ENCODE measurements at regions not wholly inside any gene's neighbourhood (a gene's known extent, or its start where the extent isn't known, plus 50 kb on each side); places are given as distances from the start of the nearest gene placed in this dataset.

- DNase-seq (ENCODE audit: low read depth), result no peak
Observed at GRCh38 chr12:24557738-24558137, 391.2 kb downstream of the BCAT1 start.

- no peak for DNase-seq (ENCODE audit: low read depth)
Observed at GRCh38 chr12:24555730-24556129, 393.2 kb downstream of the BCAT1 start.

- no peak for DNase-seq (ENCODE audit: low read depth)
Observed at GRCh38 chr12:24554612-24555295, 394.1 kb downstream of the BCAT1 start.

GRCh38 chr12:24553259-24553658, 395.6 kb downstream of the BCAT1 start:
- no peak for DNase-seq (ENCODE audit: low read depth)

GRCh38 chr12:24551163-24551786, 397.6 kb downstream of the BCAT1 start:
- DNase-seq (ENCODE audit: low read depth), result no peak

GRCh38 chr12:24550609-24551008, 398.3 kb downstream of the BCAT1 start:
- DNase-seq (ENCODE audit: low read depth), result no peak

- DNase-seq (ENCODE audit: low read depth), result no peak
Observed at GRCh38 chr12:24546661-24547060, 402.2 kb downstream of the BCAT1 start.

GRCh38 chr12:24546084-24546483, 402.8 kb downstream of the BCAT1 start:
- no peak for DNase-seq (ENCODE audit: low read depth)

GRCh38 chr12:24544368-24544767, 404.5 kb downstream of the BCAT1 start:
- DNase-seq (ENCODE audit: low read depth), result no peak

- no peak for DNase-seq (ENCODE audit: low read depth)
Observed at GRCh38 chr12:24541193-24541871, 407.6 kb downstream of the BCAT1 start.

GRCh38 chr12:24539646-24540045, 409.3 kb downstream of the BCAT1 start:
- no peak for DNase-seq (ENCODE audit: low read depth)

- DNase-seq (ENCODE audit: low read depth), result no peak
Observed at GRCh38 chr12:24537083-24537860, 411.6 kb downstream of the BCAT1 start.

- no peak for DNase-seq (ENCODE audit: low read depth)
Observed at GRCh38 chr12:24535334-24536069, 413.4 kb downstream of the BCAT1 start.

- no peak for DNase-seq (ENCODE audit: low read depth)
Observed at GRCh38 chr12:24534622-24535021, 414.3 kb downstream of the BCAT1 start.

- no peak for DNase-seq (ENCODE audit: low read depth)
Observed at GRCh38 chr12:24533716-24534352, 415.1 kb downstream of the BCAT1 start.

- DNase-seq (ENCODE audit: low read depth), result no peak
Observed at GRCh38 chr12:24530689-24531088, 418.2 kb downstream of the BCAT1 start.

GRCh38 chr12:24527102-24527501, 421.8 kb downstream of the BCAT1 start:
- DNase-seq (ENCODE audit: low read depth), result no peak

- DNase-seq (ENCODE audit: low read depth), result no peak
Observed at GRCh38 chr12:24522736-24523135, 426.2 kb downstream of the BCAT1 start.

- DNase-seq (ENCODE audit: low read depth), result no peak
Observed at GRCh38 chr12:24519759-24520158, 429.1 kb downstream of the BCAT1 start.

- DNase-seq (ENCODE audit: low read depth), result no peak
Observed at GRCh38 chr12:24517000-24517399, 431.9 kb downstream of the BCAT1 start.

GRCh38 chr12:24510581-24511125, 438.2 kb downstream of the BCAT1 start:
- DNase-seq (ENCODE audit: low read depth), result no peak
